Activated CD8-positive, alpha-beta T cell treated with anti-CD3 and anti-CD28 coated beads for 36 hours (primary cell): ENCODE measurements at regions not wholly inside any gene's neighbourhood (a gene's known extent, or its start where the extent isn't known, plus 50 kb on each side); places are given as distances from the start of the nearest gene placed in this dataset.
"Not testable (repeated sequence)": the region's sequence is repeated elsewhere in the genome, so short reads cannot be mapped to it uniquely, and the experiment has no call there.

ENCODE experiments used
- ATAC-seq: fragments of 200-7000 bp; cut with Tn5 transposase; one replicate; pipeline ENCODE4 v1.10.0; 2021; ENCODE audit warnings: mild to moderate bottlenecking, moderate library complexity
- CTCF ChIA-PET: fragments of 350-600 bp; sonication (Branson Sonifier 250); formaldehyde crosslinking; loops from one replicate; lab custom pipeline; 2021; ENCODE audit warnings: antibody characterized with exemption; lab: Charles Lee
- POLR2A ChIA-PET: fragments of 350-600 bp; sonication (Branson Sonifier 250); formaldehyde crosslinking; loops from one replicate; lab custom pipeline; 2021; ENCODE audit warnings: antibody characterized with exemption; lab: Charles Lee
- DNase-seq: peaks from one replicate; pipeline ENCODE4 v3.0.0-alpha.2; 2020
- H3K27ac Mint-ChIP-seq: one replicate; pipeline ENCODE4 v1.8.0; 2021; ENCODE audit warnings: mild to moderate bottlenecking, mixed read lengths
- H3K27me3 Mint-ChIP-seq: one replicate; pipeline ENCODE4 v1.8.0; 2021; ENCODE audit warnings: mixed read lengths
- H3K36me3 Mint-ChIP-seq: one replicate; pipeline ENCODE4 v1.8.0; 2021; ENCODE audit warnings: low read depth, mixed read lengths
- H3K4me1 Mint-ChIP-seq: one replicate; pipeline ENCODE4 v1.8.0; 2021; ENCODE audit warnings: low read depth, mixed read lengths
- H3K4me3 Mint-ChIP-seq: one replicate; pipeline ENCODE4 v1.8.0; 2021; ENCODE audit warnings: mild to moderate bottlenecking, moderate library complexity, mixed read lengths
- H3K9me3 Mint-ChIP-seq: one replicate; pipeline ENCODE4 v1.8.0; 2021; ENCODE audit warnings: mixed read lengths
- intact Hi-C: fragments of 100-400 bp; cut with micrococcal nuclease; formaldehyde crosslinking; loops from one replicate; pipeline ENCODE4 v1.10.0; 2022
- TF ChIP-seq, protein P1 (sequence below): fragments of 200-600 bp; IDR thresholded peaks from one replicate; pipeline ENCODE4 v1.8.0; 2022; ENCODE audit warnings: antibody characterized with exemption, mild to moderate bottlenecking

DNA sequence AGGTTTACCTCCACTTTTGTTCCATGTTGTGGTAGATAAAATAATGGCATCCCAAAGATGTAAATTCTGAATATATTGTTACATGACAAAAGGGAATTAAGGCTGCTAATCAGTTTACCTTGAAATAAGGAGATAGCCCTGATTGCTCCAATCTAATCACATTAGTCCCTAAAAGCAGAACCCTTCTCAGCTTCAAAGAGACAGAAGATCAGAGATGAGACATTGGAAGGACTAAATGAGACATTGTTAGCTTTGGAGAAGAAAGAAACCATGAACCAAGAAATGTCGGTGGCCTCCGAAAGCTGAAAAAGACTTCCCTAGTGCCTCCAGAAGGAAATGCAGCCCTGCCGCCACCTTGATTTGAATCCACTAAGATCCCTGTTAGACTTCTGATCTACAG is 82.8 kb upstream of the PARP8 start:
- no peak for ATAC-seq
- Mint-ChIP-seq H3K4me3 (no peak overlapping the region), H3K4me1 (peaks cover 12% of the 10 kb centered on the region), H3K27me3 (no peaks in the 10 kb centered on the region), H3K36me3 (peaks cover 4% of the 10 kb centered on the region), H3K9me3 (peaks cover 11% of the 10 kb centered on the region), H3K27ac (no peak overlapping the region)
- ChIA-PET CTCF (no interaction called here), POLR2A (no interaction called here)
- intact Hi-C loops: no loop called here
- TF ChIP-seq, protein P1, sequence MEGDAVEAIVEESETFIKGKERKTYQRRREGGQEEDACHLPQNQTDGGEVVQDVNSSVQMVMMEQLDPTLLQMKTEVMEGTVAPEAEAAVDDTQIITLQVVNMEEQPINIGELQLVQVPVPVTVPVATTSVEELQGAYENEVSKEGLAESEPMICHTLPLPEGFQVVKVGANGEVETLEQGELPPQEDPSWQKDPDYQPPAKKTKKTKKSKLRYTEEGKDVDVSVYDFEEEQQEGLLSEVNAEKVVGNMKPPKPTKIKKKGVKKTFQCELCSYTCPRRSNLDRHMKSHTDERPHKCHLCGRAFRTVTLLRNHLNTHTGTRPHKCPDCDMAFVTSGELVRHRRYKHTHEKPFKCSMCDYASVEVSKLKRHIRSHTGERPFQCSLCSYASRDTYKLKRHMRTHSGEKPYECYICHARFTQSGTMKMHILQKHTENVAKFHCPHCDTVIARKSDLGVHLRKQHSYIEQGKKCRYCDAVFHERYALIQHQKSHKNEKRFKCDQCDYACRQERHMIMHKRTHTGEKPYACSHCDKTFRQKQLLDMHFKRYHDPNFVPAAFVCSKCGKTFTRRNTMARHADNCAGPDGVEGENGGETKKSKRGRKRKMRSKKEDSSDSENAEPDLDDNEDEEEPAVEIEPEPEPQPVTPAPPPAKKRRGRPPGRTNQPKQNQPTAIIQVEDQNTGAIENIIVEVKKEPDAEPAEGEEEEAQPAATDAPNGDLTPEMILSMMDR: no peak
- no peak for DNase-seq

DNA sequence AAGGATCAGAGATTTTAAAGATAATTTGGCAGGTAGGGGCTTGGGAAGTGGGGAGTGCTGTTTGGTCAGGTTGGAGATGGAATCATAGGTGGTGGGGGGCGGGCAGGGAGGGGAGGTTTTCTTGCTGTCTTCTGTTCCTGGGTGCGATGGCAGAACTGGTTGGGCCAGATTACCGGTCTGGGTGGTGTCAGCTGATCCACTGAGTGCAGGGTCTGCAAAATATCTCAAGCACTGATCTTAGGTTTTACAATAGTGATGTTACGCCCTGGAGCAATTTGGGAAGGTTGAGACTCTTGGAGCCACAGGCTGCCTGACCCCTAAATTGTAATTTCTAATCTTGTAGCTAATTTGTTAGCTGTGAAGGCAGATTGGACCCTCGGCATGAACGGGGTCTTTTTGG is 78.0 kb upstream of the PARP8 start:
- peaks cover 41% of the 10 kb centered on the region for H3K4me1 Mint-ChIP-seq
- ATAC-seq, H3K27me3 Mint-ChIP-seq, DNase-seq, H3K9me3 Mint-ChIP-seq, POLR2A ChIA-PET, H3K27ac Mint-ChIP-seq, intact Hi-C loops, CTCF ChIA-PET, H3K4me3 Mint-ChIP-seq: not testable (repeated sequence)
- H3K36me3 Mint-ChIP-seq: peaks cover 13% of the 10 kb centered on the region

DNA sequence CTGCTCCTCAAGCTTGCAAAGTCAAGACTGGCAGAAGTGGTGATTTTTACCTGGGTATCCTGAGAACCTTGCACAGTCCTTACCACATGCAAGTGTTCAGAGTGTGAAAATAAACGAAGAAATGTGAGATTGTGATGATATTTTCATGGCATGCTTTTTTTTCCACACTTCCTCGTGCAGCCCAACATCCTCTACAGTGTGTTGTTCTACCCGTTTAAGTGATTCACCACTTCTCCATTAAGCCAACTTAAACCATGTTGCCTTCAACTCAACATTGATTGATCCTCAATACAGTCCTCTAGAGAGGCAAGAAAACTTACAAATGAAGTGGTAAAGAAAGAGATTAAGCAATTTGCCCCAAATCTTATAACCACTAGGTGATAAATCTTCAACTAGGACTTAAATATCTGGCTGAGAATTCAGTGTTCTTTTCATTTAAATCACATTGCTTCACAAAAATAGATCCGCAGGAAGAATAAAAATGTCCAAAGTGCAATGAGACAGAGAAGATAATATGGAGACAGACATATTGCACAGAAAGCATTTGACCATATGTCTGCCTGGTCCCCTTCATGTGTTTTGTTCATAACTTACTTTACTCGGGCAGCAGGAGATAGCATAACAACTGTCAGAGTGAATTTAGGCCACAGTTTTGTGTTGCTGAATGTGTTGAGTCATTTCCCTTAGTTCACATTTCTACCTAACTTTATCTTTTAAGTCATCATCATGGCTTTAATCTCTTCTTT is 75.8 kb upstream of the PARP8 start:
- CTCF ChIA-PET, H3K9me3 Mint-ChIP-seq, intact Hi-C loops, DNase-seq, ATAC-seq, H3K27me3 Mint-ChIP-seq: not testable (repeated sequence)
- POLR2A ChIA-PET: interaction anchor here (0.7 kb wide), 1 partner anchor 13 kb away, joined by 3 read pairs; no protein-coding TSS in a partner anchor
- Mint-ChIP-seq H3K36me3 (peaks cover 13% of the 10 kb centered on the region), H3K4me1 (peaks cover 53% of the 10 kb centered on the region), H3K4me3 (peak overlapping the region; percentile 44), H3K27ac (peak overlapping the region; percentile 92)

DNA sequence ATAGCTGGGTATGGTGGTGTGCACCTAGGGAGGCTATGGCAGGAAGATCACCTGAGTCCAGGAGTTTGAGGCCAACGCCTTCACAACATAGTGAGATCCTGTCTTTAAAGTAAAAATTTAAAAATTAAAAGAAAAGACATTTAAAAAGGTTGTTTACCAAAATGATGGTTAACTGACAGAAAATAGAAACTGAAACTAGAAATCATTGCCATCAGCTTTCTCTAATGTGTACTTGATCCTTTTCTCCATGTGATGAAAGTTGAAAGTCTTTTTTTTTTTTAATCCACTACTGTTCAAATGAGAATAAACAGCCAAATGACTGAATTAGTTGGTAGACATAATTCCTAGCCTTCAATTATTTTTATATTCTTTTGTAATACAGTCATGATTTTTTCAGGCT is 75.1 kb upstream of the PARP8 start:
- Mint-ChIP-seq H3K36me3 (peaks cover 13% of the 10 kb centered on the region), H3K27ac (peak overlapping the region; percentile 92), H3K4me1 (peaks cover 53% of the 10 kb centered on the region)
- POLR2A ChIA-PET: interaction anchor here (0.7 kb wide), 1 partner anchor 14 kb away, joined by 3 read pairs; no protein-coding TSS in a partner anchor
- DNase-seq, H3K4me3 Mint-ChIP-seq, H3K27me3 Mint-ChIP-seq, intact Hi-C loops, H3K9me3 Mint-ChIP-seq, CTCF ChIA-PET, ATAC-seq: not testable (repeated sequence)

DNA sequence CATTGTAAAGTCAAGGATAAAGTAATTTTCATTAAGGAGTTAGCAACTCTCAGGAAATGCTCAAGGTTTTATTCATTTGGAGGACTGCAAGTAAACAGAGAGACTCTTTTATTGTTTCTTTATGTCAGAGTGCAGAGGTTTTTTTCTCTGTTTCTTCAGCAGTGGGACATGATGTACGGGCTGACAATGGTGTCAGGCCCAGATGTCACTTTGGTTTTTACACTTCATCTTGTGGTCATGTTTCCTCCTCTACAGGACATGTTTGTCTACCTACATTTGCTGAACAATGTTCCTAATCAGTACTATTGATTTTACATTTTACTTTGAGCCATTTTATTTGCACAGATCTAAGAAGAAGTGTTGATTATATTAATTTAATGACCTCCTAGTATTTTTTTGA is 72.8 kb upstream of the PARP8 start:
- ATAC-seq (no peak), DNase-seq (peak; percentile 44)
- Mint-ChIP-seq H3K27me3 (no peaks in the 10 kb centered on the region), H3K9me3 (peaks cover 10% of the 10 kb centered on the region), H3K4me1 (peaks cover 51% of the 10 kb centered on the region), H3K27ac (peak overlapping the region; percentile 74), H3K36me3 (peaks cover 20% of the 10 kb centered on the region), H3K4me3 (peak overlapping the region; percentile 3)
- ChIA-PET POLR2A (no interaction called here), CTCF (no interaction called here)
- intact Hi-C loops: no loop called here
- TF ChIP-seq, protein P1: no peak

DNA sequence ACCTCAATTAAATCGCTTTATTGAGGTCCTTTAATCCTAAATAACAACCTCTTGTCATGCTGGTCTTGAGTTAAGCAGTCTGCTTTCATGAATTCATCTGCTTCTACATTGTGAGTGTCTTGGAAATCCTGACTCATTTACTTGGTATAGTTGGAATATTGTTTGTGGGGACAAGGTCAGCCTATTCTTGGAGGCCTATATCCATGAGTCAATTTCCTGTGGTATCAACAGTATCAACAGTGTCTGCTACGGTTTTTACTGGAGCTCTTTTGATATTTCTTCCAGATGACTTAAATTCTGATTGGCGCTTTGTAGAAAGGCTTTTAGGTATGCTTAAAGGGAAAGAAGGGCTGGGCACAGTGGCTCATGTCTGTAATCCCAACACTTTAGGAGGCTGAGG is 71.2 kb upstream of the PARP8 start:
- peaks cover 18% of the 10 kb centered on the region for H3K9me3 Mint-ChIP-seq
- ATAC-seq: peak; percentile 49
- H3K4me1 Mint-ChIP-seq: peaks cover 43% of the 10 kb centered on the region
- CTCF ChIA-PET: no interaction called here
- no peak for DNase-seq
- peak overlapping the region; percentile 83 for H3K27ac Mint-ChIP-seq
- no peaks in the 10 kb centered on the region for H3K27me3 Mint-ChIP-seq
- TF ChIP-seq, protein P1: no peak
- intact Hi-C loops: no loop called here
- peaks cover 25% of the 10 kb centered on the region for H3K36me3 Mint-ChIP-seq
- H3K4me3 Mint-ChIP-seq: peak overlapping the region; percentile 11
- POLR2A ChIA-PET: no interaction called here

DNA sequence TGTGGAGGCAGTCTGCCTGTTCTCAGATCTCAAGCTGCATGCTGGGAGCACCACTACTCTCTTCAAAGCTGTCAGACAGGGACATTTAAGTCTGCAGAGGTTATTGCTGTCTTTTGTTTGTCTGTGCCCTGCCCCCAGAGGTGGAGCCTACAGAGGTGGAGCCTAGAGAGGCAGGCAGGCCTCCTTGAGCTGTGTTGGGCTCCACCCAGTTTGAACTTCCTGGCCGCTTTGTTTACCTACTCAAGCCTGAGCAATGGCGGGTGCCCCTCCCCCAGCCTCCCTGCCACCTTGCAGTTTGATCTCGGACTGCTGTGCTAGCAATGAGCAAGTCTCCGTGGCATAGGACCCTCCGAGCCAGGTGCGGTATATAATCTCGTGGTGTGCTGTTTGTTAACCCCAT is 64.9 kb upstream of the PARP8 start:
- peak; percentile 39 for DNase-seq
- CTCF ChIA-PET, H3K27ac Mint-ChIP-seq, H3K4me3 Mint-ChIP-seq, H3K27me3 Mint-ChIP-seq, ATAC-seq, intact Hi-C loops, POLR2A ChIA-PET: not testable (repeated sequence)
- Mint-ChIP-seq H3K36me3 (peaks cover 14% of the 10 kb centered on the region), H3K9me3 (peaks cover 18% of the 10 kb centered on the region), H3K4me1 (peaks cover 14% of the 10 kb centered on the region)
